H9 (cell line): ENCODE measurements at regions not wholly inside any gene's neighbourhood (a gene's known extent, or its start where the extent isn't known, plus 50 kb on each side); places are given as distances from the start of the nearest gene placed in this dataset.

Source experiments
- DNase-seq: peaks from one replicate; pipeline ENCODE4 v3.0.0-alpha.2; 2017
- H2AFZ ChIP-seq: one replicate; pipeline ENCODE4 v1.6.1; 2013; ENCODE audit warnings: mild to moderate bottlenecking, low read length, control low read depth, moderate library complexity
- H2AK5ac ChIP-seq: 2 replicates; pipeline ENCODE4 v1.6.1; 2013; ENCODE audit warnings: low read length, control low read depth, mixed read lengths; ENCODE audit not compliant: insufficient read length
- H2BK120ac ChIP-seq: one replicate; pipeline ENCODE4 v1.6.1; 2013; ENCODE audit warnings: low read depth, mild to moderate bottlenecking, low read length, control low read depth, inconsistent platforms; ENCODE audit not compliant: poor library complexity, severe bottlenecking
- H2BK12ac ChIP-seq: 2 replicates; pipeline ENCODE4 v1.6.1; 2013; ENCODE audit warnings: low read length, control low read depth, mixed read lengths, low read depth; ENCODE audit not compliant: insufficient read length
- H2BK15ac ChIP-seq: 2 replicates; pipeline ENCODE4 v1.6.1; 2013; ENCODE audit warnings: low read depth, low read length, control low read depth
- H2BK20ac ChIP-seq: one replicate; pipeline ENCODE4 v1.6.1; 2013; ENCODE audit warnings: low read depth, mild to moderate bottlenecking, low read length, control low read depth, inconsistent platforms; ENCODE audit not compliant: poor library complexity, severe bottlenecking
- H2BK5ac ChIP-seq: 2 replicates; pipeline ENCODE4 v1.6.1; 2013; ENCODE audit warnings: low read length, control low read depth, mixed read lengths; ENCODE audit not compliant: insufficient read length
- H3K14ac ChIP-seq: 2 replicates; pipeline ENCODE4 v1.6.1; 2013; ENCODE audit warnings: low read length, control low read depth; ENCODE audit not compliant: insufficient read depth
- H3K18ac ChIP-seq: 2 replicates; pipeline ENCODE4 v1.6.1; 2013; ENCODE audit warnings: low read depth, mild to moderate bottlenecking, mixed read lengths, low read length, control low read depth; ENCODE audit not compliant: insufficient read length
- H3K23ac ChIP-seq: 2 replicates; pipeline ENCODE4 v1.6.1; 2013; ENCODE audit warnings: low read length, control low read depth, mixed read lengths, low read depth; ENCODE audit not compliant: insufficient read length
- H3K23me2 ChIP-seq: 2 replicates; pipeline ENCODE4 v1.6.1; 2013; ENCODE audit warnings: low read depth, mild to moderate bottlenecking, mixed read lengths, low read length, control low read depth; ENCODE audit not compliant: insufficient read length, poor library complexity, severe bottlenecking
- H3K27ac ChIP-seq: 2 replicates; pipeline ENCODE4 v1.5.1; 2013; ENCODE audit warnings: low read length, control low read depth, mixed read lengths, low read depth; ENCODE audit not compliant: insufficient read length
- H3K27me3 ChIP-seq: 2 replicates; pipeline ENCODE4 v1.6.1; 2013; ENCODE audit warnings: low read length, control low read depth, inconsistent platforms; ENCODE audit not compliant: insufficient read depth
- H3K4ac ChIP-seq: 2 replicates; pipeline ENCODE4 v1.6.1; 2013; ENCODE audit warnings: low read depth, mild to moderate bottlenecking, control low read depth, inconsistent platforms, low read length, moderate library complexity
- H3K4me1 ChIP-seq: 2 replicates; pipeline ENCODE4 v1.6.1; 2013; ENCODE audit warnings: low read length, control low read depth, inconsistent platforms; ENCODE audit not compliant: insufficient read depth
- H3K4me2 ChIP-seq: 2 replicates; pipeline ENCODE4 v1.6.1; 2013; ENCODE audit warnings: low read length, control low read depth, mixed read lengths; ENCODE audit not compliant: insufficient read length, insufficient read depth
- H3K56ac ChIP-seq: 2 replicates; pipeline ENCODE4 v1.6.1; 2013; ENCODE audit warnings: low read depth, mild to moderate bottlenecking, mixed read lengths, low read length, control low read depth; ENCODE audit not compliant: insufficient read length
- H3K79me1 ChIP-seq: 2 replicates; pipeline ENCODE4 v1.6.1; 2013; ENCODE audit warnings: low read depth, mild to moderate bottlenecking, moderate library complexity, low read length, control low read depth, inconsistent platforms; ENCODE audit not compliant: insufficient read depth, poor library complexity, severe bottlenecking
- H3K79me2 ChIP-seq: 2 replicates; pipeline ENCODE4 v1.6.1; 2013; ENCODE audit warnings: low read length, control low read depth, inconsistent platforms; ENCODE audit not compliant: insufficient read depth
- H3K9ac ChIP-seq: 2 replicates; pipeline ENCODE4 v1.6.1; 2013; ENCODE audit warnings: low read length, control low read depth, mixed read lengths; ENCODE audit not compliant: insufficient read length; ENCODE audit errors: extremely low read depth
- H3K9me3 ChIP-seq: one replicate; pipeline ENCODE4 v1.6.1; 2013; ENCODE audit warnings: low read depth, low read length, inconsistent platforms; ENCODE audit not compliant: control insufficient read depth
- H3T11ph ChIP-seq: one replicate; pipeline ENCODE4 v1.6.1; 2013; ENCODE audit warnings: mild to moderate bottlenecking, low read length, control low read depth, inconsistent platforms
- H4K20me1 ChIP-seq: one replicate; pipeline ENCODE4 v1.6.1; 2013; ENCODE audit not compliant: control insufficient read depth, insufficient read length, insufficient read depth
- H4K5ac ChIP-seq: 2 replicates; pipeline ENCODE4 v1.6.1; 2013; ENCODE audit warnings: low read depth, mild to moderate bottlenecking, mixed read lengths, low read length, control low read depth; ENCODE audit not compliant: insufficient read length
- H4K8ac ChIP-seq: replicated peaks from 2 replicates; pipeline ENCODE4 v1.6.1; 2013; ENCODE audit warnings: low read length, control low read depth, mixed read lengths, low read depth; ENCODE audit not compliant: insufficient read length
- H4K91ac ChIP-seq: 2 replicates; pipeline ENCODE4 v1.6.1; 2013; ENCODE audit warnings: low read depth, mild to moderate bottlenecking, moderate library complexity, mixed read lengths, low read length, control low read depth; ENCODE audit not compliant: insufficient read length
- H3K27ac Mint-ChIP-seq, 3 experiments: 2 replicates in 2 of 3; 3 replicates in 1 of 3; pipeline ENCODE4 v1.8.0; 2020 to 2021; ENCODE audit warnings: mixed read lengths in 3 of 3, mild to moderate bottlenecking in 1 of 3, moderate library complexity in 1 of 3
- H3K27me3 Mint-ChIP-seq: 2 replicates; pipeline ENCODE4 v1.8.0; 2021; ENCODE audit warnings: low read depth, mild to moderate bottlenecking, moderate library complexity, mixed read lengths
- H3K36me3 Mint-ChIP-seq, 3 experiments: 2 replicates in 2 of 3; 3 replicates in 1 of 3; pipeline ENCODE4 v1.8.0; 2020 to 2021; ENCODE audit warnings: low read depth in 3 of 3, mixed read lengths in 3 of 3; ENCODE audit not compliant: insufficient read depth in 1 of 3
- H3K4me1 Mint-ChIP-seq, 2 experiments: 2 replicates each; pipeline ENCODE4 v1.8.0; 2020; ENCODE audit warnings: mixed read lengths in 2 of 2
- H3K4me3 Mint-ChIP-seq, 2 experiments: 2 replicates in 1 of 2; 3 replicates in 1 of 2; pipeline ENCODE4 v1.8.0; 2020 to 2021; ENCODE audit warnings: mild to moderate bottlenecking in 2 of 2, mixed read lengths in 2 of 2, moderate library complexity in 1 of 2
- H3K9me3 Mint-ChIP-seq, 2 experiments: 2 replicates in 1 of 2; 3 replicates in 1 of 2; pipeline ENCODE4 v1.8.0; 2020; ENCODE audit warnings: mild to moderate bottlenecking in 2 of 2, mixed read lengths in 2 of 2, moderate library complexity in 1 of 2
- WGBS: extraction: QIAGEN DNeasy Blood & Tissue Kit; methylation state at CpG from one replicate; pipeline ENCODE4 v1.1.7; 2013; ENCODE audit warnings: missing lambda C conversion rate, low lambda C conversion rate, mixed read lengths; ENCODE audit not compliant: insufficient read length; ENCODE audit errors: extremely low coverage; 5-methylcytosine and 5-hydroxymethylcytosine counted together
- TF ChIP-seq, protein P1 (sequence below): fragments of 200-600 bp; sonication (generic); conservative IDR thresholded peaks from 3 replicates; pipeline ENCODE4 v1.8.0; 2021; ENCODE audit warnings: antibody characterized with exemption, mild to moderate bottlenecking

DNA sequence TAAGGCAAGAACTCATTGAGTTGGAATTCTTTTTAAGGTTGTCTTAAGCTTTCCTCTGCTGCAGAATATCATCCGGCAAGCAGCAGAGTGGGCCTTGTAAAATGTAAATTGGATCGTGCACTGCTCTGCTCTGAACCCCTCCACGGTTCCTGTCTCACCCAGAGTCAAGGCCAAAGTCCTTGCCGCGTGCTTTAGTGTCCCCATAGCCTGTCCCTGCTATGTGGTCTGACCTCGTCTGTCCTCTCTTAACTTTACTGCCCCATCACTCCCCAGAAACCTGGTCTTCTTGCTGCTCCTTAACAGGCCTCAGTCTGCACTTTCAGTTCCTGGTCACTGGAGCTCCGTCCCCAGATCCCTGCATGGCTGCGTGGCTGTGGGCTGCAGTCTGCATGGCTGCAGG lies 121.6 kb upstream of the SDK1 start:
- Histone ChIP-seq H2BK120ac (no peak overlapping the region), H4K91ac (no peak overlapping the region), H3K4me1 (peaks cover 2% of the 10 kb centered on the region; the same call in 1 of the 2 replicates), H2BK5ac (no peak overlapping the region), H2AK5ac (no peak overlapping the region), H3T11ph (no peak overlapping the region), H3K23me2 (no peaks in the 10 kb centered on the region), H4K5ac (no peak overlapping the region), H2AFZ (no peak overlapping the region), H4K20me1 (no peaks in the 10 kb centered on the region), H3K14ac (no peak overlapping the region), H3K27me3 (no peaks in the 10 kb centered on the region), H3K4ac (no peak overlapping the region), H2BK15ac (no peak overlapping the region), H2BK12ac (no peak overlapping the region), H2BK20ac (no peak overlapping the region), H3K9me3 (no peaks in the 10 kb centered on the region), H3K18ac (no peak overlapping the region), H3K79me1 (no peaks in the 10 kb centered on the region), H3K23ac (no peak overlapping the region), H3K4me2 (no peak overlapping the region), H3K56ac (no peak overlapping the region), H3K79me2 (no peaks in the 10 kb centered on the region), H4K8ac (no peak overlapping the region), H3K9ac (no peak overlapping the region), H3K27ac (no peak overlapping the region)
- no peaks in the 10 kb centered on the region; the same call in 1 of the 2 replicates for H3K27me3 Mint-ChIP-seq
- H3K4me1 Mint-ChIP-seq = peaks cover 16 to 17% of the 10 kb centered on the region in 2 experiments
- no CpG with 5 or more reads among the region's 8 CpGs for WGBS
- TF ChIP-seq, protein P1, sequence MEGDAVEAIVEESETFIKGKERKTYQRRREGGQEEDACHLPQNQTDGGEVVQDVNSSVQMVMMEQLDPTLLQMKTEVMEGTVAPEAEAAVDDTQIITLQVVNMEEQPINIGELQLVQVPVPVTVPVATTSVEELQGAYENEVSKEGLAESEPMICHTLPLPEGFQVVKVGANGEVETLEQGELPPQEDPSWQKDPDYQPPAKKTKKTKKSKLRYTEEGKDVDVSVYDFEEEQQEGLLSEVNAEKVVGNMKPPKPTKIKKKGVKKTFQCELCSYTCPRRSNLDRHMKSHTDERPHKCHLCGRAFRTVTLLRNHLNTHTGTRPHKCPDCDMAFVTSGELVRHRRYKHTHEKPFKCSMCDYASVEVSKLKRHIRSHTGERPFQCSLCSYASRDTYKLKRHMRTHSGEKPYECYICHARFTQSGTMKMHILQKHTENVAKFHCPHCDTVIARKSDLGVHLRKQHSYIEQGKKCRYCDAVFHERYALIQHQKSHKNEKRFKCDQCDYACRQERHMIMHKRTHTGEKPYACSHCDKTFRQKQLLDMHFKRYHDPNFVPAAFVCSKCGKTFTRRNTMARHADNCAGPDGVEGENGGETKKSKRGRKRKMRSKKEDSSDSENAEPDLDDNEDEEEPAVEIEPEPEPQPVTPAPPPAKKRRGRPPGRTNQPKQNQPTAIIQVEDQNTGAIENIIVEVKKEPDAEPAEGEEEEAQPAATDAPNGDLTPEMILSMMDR = no peak
- H3K27ac Mint-ChIP-seq = no peak overlapping the region
- H3K9me3 Mint-ChIP-seq = peaks cover 1 to 3% of the 10 kb centered on the region in 2 experiments; a peak in 2 of 5 replicates
- no peak for DNase-seq
- no peak overlapping the region for H3K4me3 Mint-ChIP-seq
- no peaks in the 10 kb centered on the region; a peak in 1 of 7 replicates for H3K36me3 Mint-ChIP-seq
